SK-N-SH (cell line): ENCODE measurements at regions not wholly inside any gene's neighbourhood (a gene's known extent, or its start where the extent isn't known, plus 50 kb on each side); places are given as distances from the start of the nearest gene placed in this dataset.

Experiments used
- CTCF ChIA-PET: fragments of 300-600, 350-600 bp; formaldehyde crosslinking; extraction: SDS; loops from one replicate; lab custom pipeline; 2021; lab: Yijun Ruan, JAX
- POLR2A ChIA-PET: fragments of 350-600 bp; sonication (Branson Sonifier 250); formaldehyde crosslinking; extraction: SDS; loops from one replicate; lab custom pipeline; 2020; ENCODE audit warnings: antibody characterized with exemption, inconsistent platforms; lab: Yijun Ruan, JAX
- DNase-seq: peaks from one replicate; pipeline ENCODE4 v3.0.0; 2012
- H2AFZ ChIP-seq: fragments of 200-600 bp; sonication (generic); 2 replicates; pipeline ENCODE4 v1.8.1; 2016; ENCODE audit warnings: antibody characterized with exemption, mild to moderate bottlenecking, low read depth
- H3F3A ChIP-seq: fragments of 200-600 bp; sonication (generic); replicated peaks from 2 replicates; pipeline ENCODE3; 2016; ENCODE audit warnings: antibody characterized with exemption, mild to moderate bottlenecking; ENCODE audit not compliant: insufficient read depth
- H3K27ac ChIP-seq, 2 experiments: fragments of 200-500 bp in 1 of 2; fragments of 200-600 bp in 1 of 2; sonication (Bioruptor generic) in 1 of 2; sonication (generic), shearing (Covaris generic) in 1 of 2; 2 replicates each; pipeline versions ENCODE4 v1.5.1 to v1.6.1; 2014 to 2016; ENCODE audit warnings: low read depth in 2 of 2, inconsistent platforms in 1 of 2, low read length in 1 of 2, mild to moderate bottlenecking in 1 of 2, mixed read lengths in 1 of 2
- H3K27me3 ChIP-seq: fragments of 200-600 bp; sonication (generic), shearing (Covaris generic); 2 replicates; pipeline ENCODE4 v1.6.1; 2016; ENCODE audit warnings: mixed run types; ENCODE audit not compliant: insufficient read depth
- H3K36me3 ChIP-seq, 2 experiments: fragments of 200-500 bp in 1 of 2; fragments of 200-600 bp in 1 of 2; sonication (Bioruptor generic) in 1 of 2; sonication (generic) in 1 of 2; replicated peaks in 1 of 2; 2 replicates each; pipeline versions ENCODE3 to v1.5.1; 2014 to 2016; ENCODE audit warnings: low read length in 1 of 2, mild to moderate bottlenecking in 1 of 2; ENCODE audit not compliant: insufficient read depth in 2 of 2, control insufficient read depth in 1 of 2
- H3K4me1 ChIP-seq, 2 experiments: fragments of 200-500 bp in 1 of 2; fragments of 200-600 bp in 1 of 2; sonication (Bioruptor generic) in 1 of 2; sonication (generic), shearing (Covaris generic) in 1 of 2; 2 replicates each; pipeline versions ENCODE4 v1.5.1 to v1.6.1; 2014 to 2016; ENCODE audit warnings: low read depth in 1 of 2, low read length in 1 of 2, mixed run types in 1 of 2; ENCODE audit not compliant: insufficient read depth in 2 of 2, control insufficient read depth in 1 of 2
- H3K4me2 ChIP-seq: fragments of 200-600 bp; sonication (generic), shearing (Covaris generic); 2 replicates; pipeline ENCODE4 v1.6.1; 2017; ENCODE audit warnings: mixed run types
- H3K4me3 ChIP-seq, 2 experiments: fragments of 200-500 bp in 1 of 2; fragments of 200-600 bp in 1 of 2; sonication (Bioruptor generic) in 1 of 2; sonication (generic), shearing (Covaris generic) in 1 of 2; 2 replicates each; pipeline versions ENCODE4 v1.5.1 to v1.8.1; 2014 to 2016; ENCODE audit warnings: low read depth in 2 of 2, inconsistent platforms in 1 of 2, low read length in 1 of 2, mild to moderate bottlenecking in 1 of 2, mixed read lengths in 1 of 2, moderate library complexity in 1 of 2
- H3K79me2 ChIP-seq: fragments of 200-600 bp; sonication (generic); 2 replicates; pipeline ENCODE4 v1.8.1; 2017; ENCODE audit warnings: mild to moderate bottlenecking; ENCODE audit not compliant: insufficient read depth
- H3K9ac ChIP-seq: fragments of 200-600 bp; sonication (generic); 2 replicates; pipeline ENCODE4 v1.6.1; 2017; ENCODE audit warnings: mixed run types
- H3K9me2 ChIP-seq: fragments of 200-600 bp; sonication (generic); 2 replicates; pipeline ENCODE4 v1.6.1; 2017; ENCODE audit warnings: mixed run types
- H3K9me3 ChIP-seq: fragments of 200-600 bp; sonication (generic); 2 replicates; pipeline ENCODE4 v1.6.1; 2017; ENCODE audit warnings: mixed run types, mild to moderate bottlenecking, moderate library complexity
- H4K20me1 ChIP-seq: fragments of 200-600 bp; sonication (generic); 2 replicates; pipeline ENCODE4 v1.6.1; 2017; ENCODE audit warnings: mild to moderate bottlenecking, mixed run types; ENCODE audit not compliant: insufficient read depth
- CHD2 ChIP-seq: fragments of 150-350 bp; IDR thresholded peaks from 2 replicates; pipeline ENCODE4 v1.6.1; 2018; ENCODE audit warnings: low read length; ENCODE audit not compliant: partially characterized antibody
- FOSL2 ChIP-seq: IDR thresholded peaks from 2 replicates; pipeline ENCODE4 v1.4.0; 2012; ENCODE audit warnings: low read depth, mild to moderate bottlenecking, moderate library complexity, borderline replicate concordance
- FOXJ3 ChIP-seq: sonication (generic); formaldehyde crosslinking; IDR thresholded peaks from 2 replicates; pipeline ENCODE4 v1.5.1; 2020; ENCODE audit warnings: mild to moderate bottlenecking, missing genetic modification reagents
- GABPA ChIP-seq: IDR thresholded peaks from 2 replicates; pipeline ENCODE4 v1.4.0; 2012; ENCODE audit warnings: low read depth, mild to moderate bottlenecking
- GATA2 ChIP-seq: sonication (generic); formaldehyde crosslinking; IDR thresholded peaks from 2 replicates; pipeline ENCODE4 v1.5.0; 2020; ENCODE audit warnings: mild to moderate bottlenecking, missing genetic modification reagents
- JUND ChIP-seq: IDR thresholded peaks from 2 replicates; pipeline ENCODE4 v1.4.0; 2012
- MXI1 ChIP-seq: IDR thresholded peaks from 2 replicates; pipeline ENCODE4 v1.6.1; 2012; ENCODE audit warnings: mild to moderate bottlenecking, low read depth, low read length, improper control_type of control experiment
- NRF1 ChIP-seq: IDR thresholded peaks from 2 replicates; pipeline ENCODE4 v1.6.1; 2012; ENCODE audit warnings: low read depth, mild to moderate bottlenecking, low read length
- RAD21 ChIP-seq: IDR thresholded peaks from 2 replicates; pipeline ENCODE4 v1.6.1; 2012; ENCODE audit warnings: mild to moderate bottlenecking, low read length
- RCOR1 ChIP-seq: fragments of 150-350 bp; IDR thresholded peaks from 2 replicates; pipeline ENCODE4 v1.6.1; 2017; ENCODE audit warnings: antibody characterized with exemption, low read length
- RXRA ChIP-seq: IDR thresholded peaks from 2 replicates; pipeline ENCODE4 v1.4.0; 2012; ENCODE audit warnings: low read depth, mild to moderate bottlenecking, borderline replicate concordance
- SIN3A ChIP-seq: IDR thresholded peaks from 2 replicates; pipeline ENCODE4 v1.6.1; 2012; ENCODE audit warnings: low read depth, mild to moderate bottlenecking, low read length, moderate library complexity, borderline replicate concordance
- SMC3 ChIP-seq: IDR thresholded peaks from 2 replicates; pipeline ENCODE4 v1.6.1; 2012; ENCODE audit warnings: low read depth, low read length, improper control_type of control experiment
- TCF12 ChIP-seq: IDR thresholded peaks from 2 replicates; pipeline ENCODE4 v1.4.0; 2012
- TEAD4 ChIP-seq: IDR thresholded peaks from 2 replicates; pipeline ENCODE4 v1.4.0; 2012; ENCODE audit warnings: mild to moderate bottlenecking, borderline replicate concordance; ENCODE audit not compliant: insufficient read depth
- WGBS: methylation state at CpG from one replicate; pipeline ENCODE4 v1.1.6; 2017; ENCODE audit warnings: low lambda C conversion rate; 5-methylcytosine and 5-hydroxymethylcytosine counted together
- TF ChIP-seq, protein P1 (sequence below): IDR thresholded peaks from 2 replicates; pipeline ENCODE4; 2012
- TF ChIP-seq, protein P2 (sequence below): fragments of 150-350 bp; IDR thresholded peaks from 2 replicates; pipeline ENCODE4 v1.6.1; 2017; ENCODE audit warnings: antibody characterized with exemption, low read length, low read depth, borderline replicate concordance
- TF ChIP-seq, protein P3 (sequence below): IDR thresholded peaks from 2 replicates; pipeline ENCODE4 v1.4.0; 2012; ENCODE audit warnings: low read depth

DNA sequence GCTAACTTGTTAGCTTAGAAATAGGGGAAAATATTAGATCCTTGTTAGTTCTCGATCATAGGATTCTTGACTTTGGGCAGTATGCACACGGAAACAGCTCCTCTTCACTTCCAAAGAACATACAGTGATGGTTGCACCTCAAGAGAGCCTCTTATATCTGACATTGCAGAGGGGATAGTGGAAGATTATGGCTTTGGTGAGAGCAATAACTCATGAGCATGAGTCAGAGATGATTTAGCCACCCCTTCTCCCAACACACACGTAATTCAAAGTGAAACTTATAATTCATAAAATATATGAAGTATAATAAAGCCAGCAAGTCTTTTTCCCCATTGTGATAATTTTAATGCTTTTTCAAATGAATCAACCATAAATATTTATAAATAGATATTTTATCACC lies 683.7 kb downstream of the POM121L12 start (continued):
- TF ChIP-seq, protein P1, sequence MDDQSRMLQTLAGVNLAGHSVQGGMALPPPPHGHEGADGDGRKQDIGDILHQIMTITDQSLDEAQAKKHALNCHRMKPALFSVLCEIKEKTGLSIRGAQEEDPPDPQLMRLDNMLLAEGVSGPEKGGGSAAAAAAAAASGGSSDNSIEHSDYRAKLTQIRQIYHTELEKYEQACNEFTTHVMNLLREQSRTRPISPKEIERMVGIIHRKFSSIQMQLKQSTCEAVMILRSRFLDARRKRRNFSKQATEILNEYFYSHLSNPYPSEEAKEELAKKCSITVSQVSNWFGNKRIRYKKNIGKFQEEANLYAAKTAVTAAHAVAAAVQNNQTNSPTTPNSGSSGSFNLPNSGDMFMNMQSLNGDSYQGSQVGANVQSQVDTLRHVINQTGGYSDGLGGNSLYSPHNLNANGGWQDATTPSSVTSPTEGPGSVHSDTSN, result no peak
- TF ChIP-seq GATA2 (CRISPR knock-in tag), result no peak
- TF ChIP-seq, protein P2, sequence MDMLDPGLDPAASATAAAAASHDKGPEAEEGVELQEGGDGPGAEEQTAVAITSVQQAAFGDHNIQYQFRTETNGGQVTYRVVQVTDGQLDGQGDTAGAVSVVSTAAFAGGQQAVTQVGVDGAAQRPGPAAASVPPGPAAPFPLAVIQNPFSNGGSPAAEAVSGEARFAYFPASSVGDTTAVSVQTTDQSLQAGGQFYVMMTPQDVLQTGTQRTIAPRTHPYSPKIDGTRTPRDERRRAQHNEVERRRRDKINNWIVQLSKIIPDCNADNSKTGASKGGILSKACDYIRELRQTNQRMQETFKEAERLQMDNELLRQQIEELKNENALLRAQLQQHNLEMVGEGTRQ, result no peak
- TF ChIP-seq FOXJ3 (CRISPR knock-in tag), result no peak

DNA sequence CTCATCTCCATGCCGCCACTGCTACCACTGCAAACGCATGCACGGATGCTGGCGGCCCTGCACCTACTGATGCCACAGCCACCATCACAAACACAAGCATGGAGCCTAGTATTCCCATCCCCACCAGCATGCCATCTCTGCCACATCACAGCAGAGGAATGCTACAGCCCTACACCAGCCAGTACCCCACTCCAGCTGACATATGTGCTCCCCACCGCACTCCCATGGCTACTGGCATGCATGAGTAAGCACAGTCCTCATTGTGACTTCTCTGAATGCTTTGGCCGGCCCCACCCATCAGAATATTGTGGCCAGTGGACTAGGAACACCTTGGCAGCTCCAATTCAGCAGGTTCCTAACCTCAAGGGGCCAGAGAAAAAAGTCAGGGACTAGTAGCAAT lies 705.5 kb downstream of the POM121L12 start:
- CTCF ChIA-PET, result no interaction called here

DNA sequence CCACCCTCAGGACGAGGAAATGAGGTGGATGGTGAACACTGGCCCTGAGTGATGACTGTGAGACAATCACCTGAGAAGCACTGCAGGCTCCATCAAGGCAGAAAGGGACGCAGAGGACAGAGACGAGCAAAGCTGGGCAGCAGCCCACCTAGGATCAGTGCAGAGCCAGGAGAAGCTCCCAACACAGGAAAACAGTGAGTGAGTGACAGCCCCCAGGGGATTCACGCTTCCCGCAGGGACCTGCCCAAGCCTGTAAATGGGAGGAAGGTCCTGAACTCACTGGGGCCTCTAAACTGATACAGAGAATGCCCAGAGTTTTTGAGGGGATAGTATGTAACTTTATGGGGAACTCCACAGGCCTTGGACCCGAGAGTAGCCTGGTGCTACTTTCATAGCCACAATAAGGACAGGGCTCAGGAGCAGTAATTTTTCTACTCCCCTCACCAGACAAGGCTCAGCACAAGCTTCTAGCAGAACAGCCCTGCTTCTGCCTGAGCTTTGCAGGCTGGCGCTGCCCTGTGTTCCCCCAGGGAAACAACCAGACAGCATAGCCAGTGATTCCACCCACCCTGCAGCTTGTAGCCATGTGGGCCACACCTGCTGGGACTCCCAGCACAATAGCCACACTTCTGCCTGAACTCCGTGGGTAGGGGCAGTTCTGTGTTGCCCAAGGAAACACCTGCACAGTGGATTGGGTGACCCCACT lies 708.4 kb downstream of the POM121L12 start:
- Histone ChIP-seq H3K4me2 (no peak overlapping the region), H3K27me3 (no peaks in the 10 kb centered on the region), H3K4me3 (no peak overlapping the region), H2AFZ (no peak overlapping the region), H3K9me2 (peaks cover 6% of the 10 kb centered on the region; the same call in 1 of the 2 replicates), H3K9me3 (peaks cover 8% of the 10 kb centered on the region; the same call in 1 of the 2 replicates), H3K27ac (no peak overlapping the region), H3K36me3 (no peaks in the 10 kb centered on the region), H3K4me1 (peaks cover 0 to 7% of the 10 kb centered on the region in 2 experiments; a peak in 1 of 4 replicates), H3K9ac (no peak overlapping the region), H3K79me2 (no peaks in the 10 kb centered on the region), H4K20me1 (no peaks in the 10 kb centered on the region), H3F3A (no peaks in the 10 kb centered on the region)
- ChIA-PET POLR2A (no interaction called here), CTCF (no interaction called here)
- WGBS, result 31% methylated on average over 8 of the region's 8 CpGs
- TF ChIP-seq TCF12 (no peak), TEAD4 (no peak), CHD2 (no peak)
- no peak for DNase-seq

More for the DNA sequence above, 705.5 kb downstream of the POM121L12 start:
- H3K9me2 ChIP-seq, result peaks cover 8% of the 10 kb centered on the region; the same call in 1 of the 2 replicates
- 42% methylated on average over 6 of the region's 6 CpGs for WGBS
- no peaks in the 10 kb centered on the region for H3K27me3 ChIP-seq
- H3K27ac ChIP-seq, result no peak overlapping the region
- H3K79me2 ChIP-seq, result no peaks in the 10 kb centered on the region
- no peak overlapping the region for H3K4me2 ChIP-seq
- peaks cover 0 to 7% of the 10 kb centered on the region in 2 experiments; a peak in 1 of 4 replicates for H3K4me1 ChIP-seq
- POLR2A ChIA-PET, result no interaction called here
- no peak overlapping the region for H3K4me3 ChIP-seq
- H3K9ac ChIP-seq, result no peak overlapping the region
- peaks cover 8% of the 10 kb centered on the region; the same call in 1 of the 2 replicates for H3K9me3 ChIP-seq
- DNase-seq, result no peak
- TF ChIP-seq SIN3A (no peak), JUND (no peak), SMC3 (no peak), RXRA (no peak), RAD21 (no peak), TCF12 (no peak), MXI1 (no peak), GATA2 (CRISPR knock-in tag) (no peak), NRF1 (no peak), FOSL2 (no peak), FOXJ3 (CRISPR knock-in tag) (no peak), RCOR1 (no peak), TEAD4 (no peak), GABPA (no peak)
- TF ChIP-seq, protein P3, sequence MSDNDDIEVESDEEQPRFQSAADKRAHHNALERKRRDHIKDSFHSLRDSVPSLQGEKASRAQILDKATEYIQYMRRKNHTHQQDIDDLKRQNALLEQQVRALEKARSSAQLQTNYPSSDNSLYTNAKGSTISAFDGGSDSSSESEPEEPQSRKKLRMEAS, result no peak
- no peaks in the 10 kb centered on the region for H4K20me1 ChIP-seq
- H3F3A ChIP-seq, result no peaks in the 10 kb centered on the region
- H3K36me3 ChIP-seq, result no peaks in the 10 kb centered on the region
- no peak overlapping the region for H2AFZ ChIP-seq
